HCT116 (cell line): ENCODE measurements at regions not wholly inside any gene's neighbourhood (a gene's known extent, or its start where the extent isn't known, plus 50 kb on each side); places are given as distances from the start of the nearest gene placed in this dataset.

Source experiments
- ATAC-seq: fragments of 200-7000 bp; cut with Tn5 transposase; 2 replicates; pipeline ENCODE4 v1.9.1; 2020; ENCODE audit warnings: mild to moderate bottlenecking, moderate library complexity
- BruUV-seq: library from RNA; stranded (reverse); fragments of 400-500 nt; replicated peaks from 2 replicates; lab custom pipeline; 2021; lab: Mats Ljungman, UMichigan
- CTCF ChIA-PET: fragments of 300-600 bp; sonication (Branson Sonifier 250); formaldehyde crosslinking; loops from one replicate; lab custom pipeline; 2021; ENCODE audit warnings: antibody characterized with exemption; lab: Charles Lee
- POLR2A ChIA-PET: fragments of 300-600, 350-600 bp; sonication (Branson Sonifier 250); formaldehyde crosslinking; loops from one replicate; lab custom pipeline; 2021; ENCODE audit warnings: antibody characterized with exemption; lab: Charles Lee
- RAD21 ChIA-PET, 2 experiments: fragments of 300-600 bp; sonication (Branson Sonifier 250); formaldehyde crosslinking; loops; one replicate each; lab custom pipeline; 2023; ENCODE audit warnings: low total read pairs in 2 of 2; ENCODE audit not compliant: uncharacterized antibody in 2 of 2, unreplicated experiment in 2 of 2, low non-redundant PET in 1 of 2; lab: Charles Lee
- DNase-seq: peaks from one replicate; pipeline ENCODE4 v3.0.0-alpha.2; 2010; ENCODE audit warnings: low read depth, low spot score
- H2AFZ ChIP-seq: fragments of 200-600 bp; shearing (Covaris generic), sonication (generic); 2 replicates; pipeline ENCODE4 v1.6.1; 2017; ENCODE audit warnings: low read depth, mixed run types, mixed read lengths, antibody characterized with exemption, low read length; ENCODE audit not compliant: poor library complexity, severe bottlenecking
- H3K27ac ChIP-seq: 2 replicates; pipeline ENCODE4 v1.5.1; 2012; ENCODE audit warnings: low read depth, low read length
- H3K27me3 ChIP-seq: fragments of 200-600 bp; sonication (generic); 2 replicates; pipeline ENCODE4 v1.6.1; 2016; ENCODE audit warnings: mixed run types, low read length, mixed read lengths; ENCODE audit not compliant: insufficient read depth
- H3K36me3 ChIP-seq, 2 experiments: fragments of 200-500 bp in 1 of 2; fragments of 200-600 bp in 1 of 2; sonication (Bioruptor generic) in 1 of 2; sonication (generic) in 1 of 2; 2 replicates each; pipeline versions ENCODE4 v1.5.1 to v1.6.1; 2014 to 2016; ENCODE audit warnings: low read length in 2 of 2, inconsistent platforms in 1 of 2, mixed read lengths in 1 of 2, mixed run types in 1 of 2; ENCODE audit not compliant: insufficient read depth in 2 of 2, control insufficient read depth in 1 of 2
- H3K4me1 ChIP-seq, 2 experiments: fragments of 200-600 bp in 1 of 2; sonication (generic) in 1 of 2; 2 replicates each; pipeline versions ENCODE4 v1.5.1 to v1.6.1; 2012 to 2017; ENCODE audit warnings: low read length in 2 of 2, inconsistent platforms in 1 of 2, mild to moderate bottlenecking in 1 of 2, mixed read lengths in 1 of 2, mixed run types in 1 of 2, moderate library complexity in 1 of 2; ENCODE audit not compliant: insufficient read depth in 2 of 2, control insufficient read depth in 1 of 2
- H3K4me2 ChIP-seq: fragments of 200-600 bp; sonication (generic); 2 replicates; pipeline ENCODE4 v1.6.1; 2017; ENCODE audit warnings: mixed run types, low read length, mixed read lengths
- H3K4me3 ChIP-seq, 2 experiments: fragments of 200-600 bp in 1 of 2; sonication (generic) in 1 of 2; replicated peaks in 1 of 2; 2 replicates each; pipeline ENCODE4 v1.5.1; 2011 to 2016; ENCODE audit warnings: low read length in 2 of 2, control low read depth in 1 of 2, low read depth in 1 of 2, mild to moderate bottlenecking in 1 of 2, mixed read lengths in 1 of 2, mixed run types in 1 of 2
- H3K79me2 ChIP-seq: fragments of 200-600 bp; sonication (generic); 2 replicates; pipeline ENCODE4 v1.6.1; 2017; ENCODE audit warnings: mild to moderate bottlenecking, mixed run types, low read length, moderate library complexity, mixed read lengths; ENCODE audit not compliant: insufficient read depth
- H3K9ac ChIP-seq: fragments of 200-600 bp; sonication (generic); 2 replicates; pipeline ENCODE4 v1.6.1; 2016; ENCODE audit warnings: low read length, mixed read lengths
- H3K9me2 ChIP-seq: fragments of 200-600 bp; sonication (generic), shearing (Covaris generic); 2 replicates; pipeline ENCODE4 v1.6.1; 2017; ENCODE audit warnings: mixed run types, mild to moderate bottlenecking, moderate library complexity; ENCODE audit not compliant: insufficient read depth
- H3K9me3 ChIP-seq, 2 experiments: fragments of 200-500 bp in 1 of 2; fragments of 200-600 bp in 1 of 2; sonication (Bioruptor generic) in 1 of 2; sonication (generic) in 1 of 2; 2 replicates each; pipeline ENCODE4 v1.6.1; 2014 to 2017; ENCODE audit warnings: low read length in 2 of 2, mixed read lengths in 2 of 2, inconsistent platforms in 1 of 2, low read depth in 1 of 2, mild to moderate bottlenecking in 1 of 2, mixed run types in 1 of 2, moderate library complexity in 1 of 2; ENCODE audit not compliant: control insufficient read depth in 1 of 2, insufficient read depth in 1 of 2
- H4K20me1 ChIP-seq: fragments of 200-600 bp; sonication (generic), shearing (Covaris generic); 2 replicates; pipeline ENCODE4 v1.6.1; 2017; ENCODE audit warnings: mixed run types, mild to moderate bottlenecking, moderate library complexity; ENCODE audit not compliant: insufficient read depth
- CBX3 ChIP-seq: IDR thresholded peaks from 2 replicates; pipeline ENCODE4 v1.6.1; 2012; ENCODE audit warnings: low read depth
- ELF1 ChIP-seq: IDR thresholded peaks from 2 replicates; pipeline ENCODE4 v1.6.1; 2012; ENCODE audit warnings: low read depth, borderline replicate concordance
- EZH2 ChIP-seq: fragments of 200-600 bp; sonication (generic); IDR thresholded peaks from 2 replicates; pipeline ENCODE4 v1.6.1; 2017; ENCODE audit warnings: antibody characterized with exemption, mixed run types
- FOSL1 ChIP-seq: IDR thresholded peaks from 2 replicates; pipeline ENCODE4 v1.6.1; 2012; ENCODE audit warnings: low read depth
- JUND ChIP-seq: IDR thresholded peaks from 2 replicates; pipeline ENCODE4 v1.6.1; 2012
- RAD21 ChIP-seq: IDR thresholded peaks from 2 replicates; pipeline ENCODE4 v1.6.1; 2012; ENCODE audit warnings: low read depth, mild to moderate bottlenecking
- SP1 ChIP-seq: IDR thresholded peaks from 2 replicates; pipeline ENCODE4 v1.6.1; 2012; ENCODE audit warnings: low read depth
- YY1 ChIP-seq: IDR thresholded peaks from 2 replicates; pipeline ENCODE4 v1.6.1; 2011; ENCODE audit warnings: low read length, low read depth, moderate library complexity, mild to moderate bottlenecking; ENCODE audit not compliant: insufficient replicate concordance; ENCODE audit errors: extremely low read depth
- ZNF274 ChIP-seq: fragments of 200-500 bp; sonication (Bioruptor generic); IDR thresholded peaks from 2 replicates; pipeline ENCODE4 v1.6.1; 2014; ENCODE audit warnings: mild to moderate bottlenecking, low read depth, low read length, inconsistent platforms
- intact Hi-C: fragments of 100-400 bp; cut with micrococcal nuclease; formaldehyde crosslinking; loops from 2 replicates; pipeline ENCODE4 v1.10.0; 2022
- TF ChIP-seq, protein P1 (sequence below): IDR thresholded peaks from 2 replicates; pipeline ENCODE4 v1.6.1; 2012
- TF ChIP-seq, protein P2 (sequence below): IDR thresholded peaks from 2 replicates; pipeline ENCODE4 v1.6.1; 2012
- TF ChIP-seq, protein P3 (sequence below), 3 experiments: fragments of 200-600 bp in 1 of 3; sonication (generic) in 1 of 3; IDR thresholded peaks in 2 of 3; conservative IDR thresholded peaks in 1 of 3; 2 replicates each; pipeline ENCODE4 v1.5.1; 2012 to 2017; ENCODE audit warnings: low read depth in 2 of 3, low read length in 2 of 3, antibody characterized with exemption in 1 of 3, borderline replicate concordance in 1 of 3, control low read depth in 1 of 3, mild to moderate bottlenecking in 1 of 3, mixed read lengths in 1 of 3, mixed run types in 1 of 3, moderate library complexity in 1 of 3; ENCODE audit not compliant: insufficient read depth in 1 of 3

DNA sequence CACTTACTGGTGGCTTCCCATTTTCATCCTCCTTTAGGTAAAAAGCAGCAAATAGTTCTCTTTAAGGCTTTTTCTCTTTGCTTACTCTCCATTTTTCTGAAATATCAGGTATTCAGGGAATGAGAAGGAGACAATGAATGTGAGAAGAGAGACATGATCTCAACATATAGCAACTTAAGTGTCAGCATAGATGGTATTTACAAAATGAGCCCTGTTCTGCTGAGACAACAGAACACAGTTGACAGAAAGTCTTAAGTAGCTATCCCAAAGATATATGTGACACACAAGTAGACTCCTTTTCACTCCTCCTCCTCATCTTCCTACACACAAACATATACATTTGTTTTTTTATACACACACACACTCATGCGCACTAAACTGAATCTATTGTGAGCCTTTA, 649.3 kb upstream of the WWC1 start:
- no TSS peak for BruUV-seq
- ATAC-seq, result no peak

DNA sequence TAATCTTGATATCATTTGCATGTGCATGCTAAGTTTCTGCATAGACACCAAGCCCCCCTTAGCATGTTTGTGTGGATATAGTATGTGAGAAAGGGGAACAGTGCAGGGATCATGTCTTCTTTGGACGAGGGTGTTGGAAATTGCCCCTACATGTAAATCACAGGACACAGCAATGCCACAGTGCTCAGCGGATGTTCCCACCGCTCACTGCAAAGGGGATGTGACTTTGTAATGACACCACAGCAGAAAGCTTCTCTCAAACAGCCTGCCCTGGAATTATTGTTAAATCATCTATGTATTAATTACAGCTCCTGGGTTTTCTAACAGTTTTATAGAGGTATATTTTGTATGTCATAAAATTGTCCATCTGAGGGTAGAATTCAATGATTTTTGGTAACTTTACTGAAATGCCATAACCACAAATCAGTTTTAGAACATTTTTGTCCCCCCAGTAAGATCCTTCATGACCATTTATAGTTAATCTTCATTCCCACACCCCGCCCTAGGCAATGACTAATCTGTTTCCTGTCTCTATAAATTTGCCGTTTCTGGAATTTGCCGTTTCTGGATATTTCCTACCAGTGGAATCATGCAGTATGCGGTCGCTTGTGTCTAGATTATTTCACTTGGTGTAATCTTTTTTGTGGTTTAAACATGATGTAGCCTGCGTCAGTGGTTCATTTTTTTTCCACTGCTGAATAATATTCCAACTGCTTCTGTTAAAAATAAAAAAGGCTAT, 648.5 kb upstream of the WWC1 start:
- TF ChIP-seq JUND (no peak), ZNF274 (no peak), RAD21 (no peak), ELF1 (no peak), EZH2 (no peak), YY1 (no peak), CBX3 (no peak), FOSL1 (no peak), SP1 (no peak)
- TF ChIP-seq, protein P1, sequence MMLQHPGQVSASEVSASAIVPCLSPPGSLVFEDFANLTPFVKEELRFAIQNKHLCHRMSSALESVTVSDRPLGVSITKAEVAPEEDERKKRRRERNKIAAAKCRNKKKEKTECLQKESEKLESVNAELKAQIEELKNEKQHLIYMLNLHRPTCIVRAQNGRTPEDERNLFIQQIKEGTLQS, result no peak
- TF ChIP-seq, protein P2, sequence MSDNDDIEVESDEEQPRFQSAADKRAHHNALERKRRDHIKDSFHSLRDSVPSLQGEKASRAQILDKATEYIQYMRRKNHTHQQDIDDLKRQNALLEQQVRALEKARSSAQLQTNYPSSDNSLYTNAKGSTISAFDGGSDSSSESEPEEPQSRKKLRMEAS, result no peak
- H3K27ac ChIP-seq, result no peak overlapping the region

More for the DNA sequence above, 649.3 kb upstream of the WWC1 start:
- H3K9ac ChIP-seq, result no peak overlapping the region
- no peaks in the 10 kb centered on the region for H3K9me3 ChIP-seq
- intact Hi-C loops, result no loop called here
- CTCF ChIA-PET, result no interaction called here
- no peak overlapping the region for H2AFZ ChIP-seq
- H3K9me2 ChIP-seq, result no peaks in the 10 kb centered on the region
- TF ChIP-seq, protein P3, sequence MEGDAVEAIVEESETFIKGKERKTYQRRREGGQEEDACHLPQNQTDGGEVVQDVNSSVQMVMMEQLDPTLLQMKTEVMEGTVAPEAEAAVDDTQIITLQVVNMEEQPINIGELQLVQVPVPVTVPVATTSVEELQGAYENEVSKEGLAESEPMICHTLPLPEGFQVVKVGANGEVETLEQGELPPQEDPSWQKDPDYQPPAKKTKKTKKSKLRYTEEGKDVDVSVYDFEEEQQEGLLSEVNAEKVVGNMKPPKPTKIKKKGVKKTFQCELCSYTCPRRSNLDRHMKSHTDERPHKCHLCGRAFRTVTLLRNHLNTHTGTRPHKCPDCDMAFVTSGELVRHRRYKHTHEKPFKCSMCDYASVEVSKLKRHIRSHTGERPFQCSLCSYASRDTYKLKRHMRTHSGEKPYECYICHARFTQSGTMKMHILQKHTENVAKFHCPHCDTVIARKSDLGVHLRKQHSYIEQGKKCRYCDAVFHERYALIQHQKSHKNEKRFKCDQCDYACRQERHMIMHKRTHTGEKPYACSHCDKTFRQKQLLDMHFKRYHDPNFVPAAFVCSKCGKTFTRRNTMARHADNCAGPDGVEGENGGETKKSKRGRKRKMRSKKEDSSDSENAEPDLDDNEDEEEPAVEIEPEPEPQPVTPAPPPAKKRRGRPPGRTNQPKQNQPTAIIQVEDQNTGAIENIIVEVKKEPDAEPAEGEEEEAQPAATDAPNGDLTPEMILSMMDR (IDR thresholded peaks at IDR 0.05 in 2 of 3, conservative IDR thresholded peaks at IDR 0.05 in 1 of 3; ENCODE audit: borderline replicate concordance in 1 of 3, insufficient read depth in 1 of 3, low read depth in 2 of 3, low read length in 2 of 3), result no peak
- TF ChIP-seq FOSL1, result no peak
- no peak for DNase-seq
- H3K4me3 ChIP-seq, result no peak overlapping the region
- no peaks in the 10 kb centered on the region for H3K36me3 ChIP-seq
- H3K4me1 ChIP-seq, result peaks cover 0 to 6% of the 10 kb centered on the region in 2 experiments; a peak in 1 of 4 replicates
- no peak overlapping the region for H3K27ac ChIP-seq
- H4K20me1 ChIP-seq, result no peaks in the 10 kb centered on the region
- peaks cover 6% of the 10 kb centered on the region for H3K27me3 ChIP-seq
- H3K79me2 ChIP-seq, result no peaks in the 10 kb centered on the region
- H3K4me2 ChIP-seq, result no peak overlapping the region
- RAD21 ChIA-PET, result no interaction called here
- POLR2A ChIA-PET, result no interaction called here

More for the DNA sequence above, 648.5 kb upstream of the WWC1 start:
- no peak overlapping the region for H3K4me3 ChIP-seq
- no peaks in the 10 kb centered on the region for H4K20me1 ChIP-seq
- H3K4me2 ChIP-seq, result peak overlapping the region; percentile 17; the same call in 1 of the 2 replicates
- no peak for DNase-seq
- POLR2A ChIA-PET, result no interaction called here
- no peak overlapping the region for H3K9ac ChIP-seq
- no peak overlapping the region for H2AFZ ChIP-seq
- intact Hi-C loops, result no loop called here
- H3K36me3 ChIP-seq, result no peaks in the 10 kb centered on the region
- RAD21 ChIA-PET, result no interaction called here
- H3K9me2 ChIP-seq, result no peaks in the 10 kb centered on the region
- CTCF ChIA-PET, result no interaction called here
- no peaks in the 10 kb centered on the region for H3K9me3 ChIP-seq
- peaks cover 0 to 6% of the 10 kb centered on the region in 2 experiments; a peak in 1 of 4 replicates for H3K4me1 ChIP-seq
- ATAC-seq, result no peak
- no peaks in the 10 kb centered on the region for H3K79me2 ChIP-seq
- peaks cover 6% of the 10 kb centered on the region for H3K27me3 ChIP-seq
- BruUV-seq, result no TSS peak
